Upper lobe of left lung (tissue), 4 donors: ENCODE measurements at regions not wholly inside any gene's neighbourhood (a gene's known extent, or its start where the extent isn't known, plus 50 kb on each side); places are given as distances from the start of the nearest gene placed in this dataset.

Experiments used
- EP300 ChIP-seq, 4 donors: sonication (generic); formaldehyde crosslinking; IDR thresholded peaks; one replicate each; pipeline ENCODE4 v1.5.1; 2017; ENCODE audit warnings: antibody characterized with exemption in 4 of 4, control low read depth in 2 of 4
- POLR2AphosphoS5 ChIP-seq, 2 donors: sonication (generic); formaldehyde crosslinking; IDR thresholded peaks; one replicate each; pipeline ENCODE4 v1.5.1; 2017; ENCODE audit warnings: antibody characterized with exemption in 2 of 2

GRCh38 chr14:97604731-97605130 lies 807.5 kb downstream of the VRK1 start:
- TF ChIP-seq EP300 (IDR thresholded peaks at IDR 0.05), result no peak
- TF ChIP-seq POLR2AphosphoS5 (IDR thresholded peaks at IDR 0.05), result no peak
